H9 (cell line): ENCODE measurements at regions not wholly inside any gene's neighbourhood (a gene's known extent, or its start where the extent isn't known, plus 50 kb on each side); places are given as distances from the start of the nearest gene placed in this dataset.
A peak's percentile ranks its signal among the peaks of the same experiment; 100 is the strongest.

ENCODE experiments used
- DNase-seq: peaks from one replicate; pipeline ENCODE4 v3.0.0-alpha.2; 2017
- H2AFZ ChIP-seq: one replicate; pipeline ENCODE4 v1.6.1; 2013; ENCODE audit warnings: mild to moderate bottlenecking, low read length, control low read depth, moderate library complexity
- H2AK5ac ChIP-seq: 2 replicates; pipeline ENCODE4 v1.6.1; 2013; ENCODE audit warnings: low read length, control low read depth, mixed read lengths; ENCODE audit not compliant: insufficient read length
- H2BK120ac ChIP-seq: one replicate; pipeline ENCODE4 v1.6.1; 2013; ENCODE audit warnings: low read depth, mild to moderate bottlenecking, low read length, control low read depth, inconsistent platforms; ENCODE audit not compliant: poor library complexity, severe bottlenecking
- H2BK12ac ChIP-seq: 2 replicates; pipeline ENCODE4 v1.6.1; 2013; ENCODE audit warnings: low read length, control low read depth, mixed read lengths, low read depth; ENCODE audit not compliant: insufficient read length
- H2BK15ac ChIP-seq: 2 replicates; pipeline ENCODE4 v1.6.1; 2013; ENCODE audit warnings: low read depth, low read length, control low read depth
- H2BK20ac ChIP-seq: one replicate; pipeline ENCODE4 v1.6.1; 2013; ENCODE audit warnings: low read depth, mild to moderate bottlenecking, low read length, control low read depth, inconsistent platforms; ENCODE audit not compliant: poor library complexity, severe bottlenecking
- H2BK5ac ChIP-seq: 2 replicates; pipeline ENCODE4 v1.6.1; 2013; ENCODE audit warnings: low read length, control low read depth, mixed read lengths; ENCODE audit not compliant: insufficient read length
- H3K14ac ChIP-seq: 2 replicates; pipeline ENCODE4 v1.6.1; 2013; ENCODE audit warnings: low read length, control low read depth; ENCODE audit not compliant: insufficient read depth
- H3K18ac ChIP-seq: 2 replicates; pipeline ENCODE4 v1.6.1; 2013; ENCODE audit warnings: low read depth, mild to moderate bottlenecking, mixed read lengths, low read length, control low read depth; ENCODE audit not compliant: insufficient read length
- H3K23ac ChIP-seq: 2 replicates; pipeline ENCODE4 v1.6.1; 2013; ENCODE audit warnings: low read length, control low read depth, mixed read lengths, low read depth; ENCODE audit not compliant: insufficient read length
- H3K23me2 ChIP-seq: 2 replicates; pipeline ENCODE4 v1.6.1; 2013; ENCODE audit warnings: low read depth, mild to moderate bottlenecking, mixed read lengths, low read length, control low read depth; ENCODE audit not compliant: insufficient read length, poor library complexity, severe bottlenecking
- H3K27ac ChIP-seq: 2 replicates; pipeline ENCODE4 v1.5.1; 2013; ENCODE audit warnings: low read length, control low read depth, mixed read lengths, low read depth; ENCODE audit not compliant: insufficient read length
- H3K27me3 ChIP-seq: 2 replicates; pipeline ENCODE4 v1.6.1; 2013; ENCODE audit warnings: low read length, control low read depth, inconsistent platforms; ENCODE audit not compliant: insufficient read depth
- H3K4ac ChIP-seq: 2 replicates; pipeline ENCODE4 v1.6.1; 2013; ENCODE audit warnings: low read depth, mild to moderate bottlenecking, control low read depth, inconsistent platforms, low read length, moderate library complexity
- H3K4me1 ChIP-seq: 2 replicates; pipeline ENCODE4 v1.6.1; 2013; ENCODE audit warnings: low read length, control low read depth, inconsistent platforms; ENCODE audit not compliant: insufficient read depth
- H3K4me2 ChIP-seq: 2 replicates; pipeline ENCODE4 v1.6.1; 2013; ENCODE audit warnings: low read length, control low read depth, mixed read lengths; ENCODE audit not compliant: insufficient read length, insufficient read depth
- H3K56ac ChIP-seq: 2 replicates; pipeline ENCODE4 v1.6.1; 2013; ENCODE audit warnings: low read depth, mild to moderate bottlenecking, mixed read lengths, low read length, control low read depth; ENCODE audit not compliant: insufficient read length
- H3K79me1 ChIP-seq: 2 replicates; pipeline ENCODE4 v1.6.1; 2013; ENCODE audit warnings: low read depth, mild to moderate bottlenecking, moderate library complexity, low read length, control low read depth, inconsistent platforms; ENCODE audit not compliant: insufficient read depth, poor library complexity, severe bottlenecking
- H3K79me2 ChIP-seq: 2 replicates; pipeline ENCODE4 v1.6.1; 2013; ENCODE audit warnings: low read length, control low read depth, inconsistent platforms; ENCODE audit not compliant: insufficient read depth
- H3K9ac ChIP-seq: 2 replicates; pipeline ENCODE4 v1.6.1; 2013; ENCODE audit warnings: low read length, control low read depth, mixed read lengths; ENCODE audit not compliant: insufficient read length; ENCODE audit errors: extremely low read depth
- H3K9me3 ChIP-seq: one replicate; pipeline ENCODE4 v1.6.1; 2013; ENCODE audit warnings: low read depth, low read length, inconsistent platforms; ENCODE audit not compliant: control insufficient read depth
- H3T11ph ChIP-seq: one replicate; pipeline ENCODE4 v1.6.1; 2013; ENCODE audit warnings: mild to moderate bottlenecking, low read length, control low read depth, inconsistent platforms
- H4K20me1 ChIP-seq: one replicate; pipeline ENCODE4 v1.6.1; 2013; ENCODE audit not compliant: control insufficient read depth, insufficient read length, insufficient read depth
- H4K5ac ChIP-seq: 2 replicates; pipeline ENCODE4 v1.6.1; 2013; ENCODE audit warnings: low read depth, mild to moderate bottlenecking, mixed read lengths, low read length, control low read depth; ENCODE audit not compliant: insufficient read length
- H4K8ac ChIP-seq: replicated peaks from 2 replicates; pipeline ENCODE4 v1.6.1; 2013; ENCODE audit warnings: low read length, control low read depth, mixed read lengths, low read depth; ENCODE audit not compliant: insufficient read length
- H4K91ac ChIP-seq: 2 replicates; pipeline ENCODE4 v1.6.1; 2013; ENCODE audit warnings: low read depth, mild to moderate bottlenecking, moderate library complexity, mixed read lengths, low read length, control low read depth; ENCODE audit not compliant: insufficient read length
- H3K27ac Mint-ChIP-seq, 3 experiments: 2 replicates in 2 of 3; 3 replicates in 1 of 3; pipeline ENCODE4 v1.8.0; 2020 to 2021; ENCODE audit warnings: mixed read lengths in 3 of 3, mild to moderate bottlenecking in 1 of 3, moderate library complexity in 1 of 3
- H3K27me3 Mint-ChIP-seq: 2 replicates; pipeline ENCODE4 v1.8.0; 2021; ENCODE audit warnings: low read depth, mild to moderate bottlenecking, moderate library complexity, mixed read lengths
- H3K36me3 Mint-ChIP-seq, 3 experiments: 2 replicates in 2 of 3; 3 replicates in 1 of 3; pipeline ENCODE4 v1.8.0; 2020 to 2021; ENCODE audit warnings: low read depth in 3 of 3, mixed read lengths in 3 of 3; ENCODE audit not compliant: insufficient read depth in 1 of 3
- H3K4me1 Mint-ChIP-seq, 2 experiments: 2 replicates each; pipeline ENCODE4 v1.8.0; 2020; ENCODE audit warnings: mixed read lengths in 2 of 2
- H3K4me3 Mint-ChIP-seq, 2 experiments: 2 replicates in 1 of 2; 3 replicates in 1 of 2; pipeline ENCODE4 v1.8.0; 2020 to 2021; ENCODE audit warnings: mild to moderate bottlenecking in 2 of 2, mixed read lengths in 2 of 2, moderate library complexity in 1 of 2
- H3K9me3 Mint-ChIP-seq, 2 experiments: 2 replicates in 1 of 2; 3 replicates in 1 of 2; pipeline ENCODE4 v1.8.0; 2020; ENCODE audit warnings: mild to moderate bottlenecking in 2 of 2, mixed read lengths in 2 of 2, moderate library complexity in 1 of 2
- WGBS: extraction: QIAGEN DNeasy Blood & Tissue Kit; methylation state at CpG from one replicate; pipeline ENCODE4 v1.1.7; 2013; ENCODE audit warnings: missing lambda C conversion rate, low lambda C conversion rate, mixed read lengths; ENCODE audit not compliant: insufficient read length; ENCODE audit errors: extremely low coverage; 5-methylcytosine and 5-hydroxymethylcytosine counted together
- TF ChIP-seq, protein P1 (sequence below): fragments of 200-600 bp; sonication (generic); conservative IDR thresholded peaks from 3 replicates; pipeline ENCODE4 v1.8.0; 2021; ENCODE audit warnings: antibody characterized with exemption, mild to moderate bottlenecking

- Mint-ChIP-seq H3K36me3 (no peaks in the 10 kb centered on the region; a peak in 1 of 7 replicates), H3K9me3 (no peaks in the 10 kb centered on the region; a peak in 1 of 5 replicates), H3K27ac (no peak overlapping the region), H3K4me3 (no peak overlapping the region), H3K27me3 (peaks cover 4% of the 10 kb centered on the region; the same call in 1 of the 2 replicates), H3K4me1 (no peaks in the 10 kb centered on the region)
- H2BK5ac ChIP-seq: no peak overlapping the region
- H3K4me1 ChIP-seq: no peaks in the 10 kb centered on the region
- H2AFZ ChIP-seq: no peak overlapping the region
- no peak overlapping the region for H3K4me2 ChIP-seq
- H3K27me3 ChIP-seq: no peaks in the 10 kb centered on the region
- no peak overlapping the region for H4K91ac ChIP-seq
- no peak overlapping the region for H2BK12ac ChIP-seq
- H3K79me1 ChIP-seq: no peaks in the 10 kb centered on the region
- no peak overlapping the region for H3K27ac ChIP-seq
- H3K18ac ChIP-seq: no peak overlapping the region
- no peak for DNase-seq
- no peak overlapping the region for H2AK5ac ChIP-seq
- H2BK15ac ChIP-seq: no peak overlapping the region
- H3K23ac ChIP-seq: no peak overlapping the region
- H3K4ac ChIP-seq: no peak overlapping the region
- H3K9me3 ChIP-seq: no peaks in the 10 kb centered on the region
- no peak overlapping the region for H3T11ph ChIP-seq
- no CpG with 5 or more reads among the region's 3 CpGs for WGBS
- no peak overlapping the region for H3K56ac ChIP-seq
- no peak overlapping the region for H4K8ac ChIP-seq
- H3K79me2 ChIP-seq: no peaks in the 10 kb centered on the region
- H3K9ac ChIP-seq: no peak overlapping the region
- H4K5ac ChIP-seq: peak overlapping the region; percentile 60
- no peak overlapping the region for H3K14ac ChIP-seq
- TF ChIP-seq, protein P1, sequence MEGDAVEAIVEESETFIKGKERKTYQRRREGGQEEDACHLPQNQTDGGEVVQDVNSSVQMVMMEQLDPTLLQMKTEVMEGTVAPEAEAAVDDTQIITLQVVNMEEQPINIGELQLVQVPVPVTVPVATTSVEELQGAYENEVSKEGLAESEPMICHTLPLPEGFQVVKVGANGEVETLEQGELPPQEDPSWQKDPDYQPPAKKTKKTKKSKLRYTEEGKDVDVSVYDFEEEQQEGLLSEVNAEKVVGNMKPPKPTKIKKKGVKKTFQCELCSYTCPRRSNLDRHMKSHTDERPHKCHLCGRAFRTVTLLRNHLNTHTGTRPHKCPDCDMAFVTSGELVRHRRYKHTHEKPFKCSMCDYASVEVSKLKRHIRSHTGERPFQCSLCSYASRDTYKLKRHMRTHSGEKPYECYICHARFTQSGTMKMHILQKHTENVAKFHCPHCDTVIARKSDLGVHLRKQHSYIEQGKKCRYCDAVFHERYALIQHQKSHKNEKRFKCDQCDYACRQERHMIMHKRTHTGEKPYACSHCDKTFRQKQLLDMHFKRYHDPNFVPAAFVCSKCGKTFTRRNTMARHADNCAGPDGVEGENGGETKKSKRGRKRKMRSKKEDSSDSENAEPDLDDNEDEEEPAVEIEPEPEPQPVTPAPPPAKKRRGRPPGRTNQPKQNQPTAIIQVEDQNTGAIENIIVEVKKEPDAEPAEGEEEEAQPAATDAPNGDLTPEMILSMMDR: no peak
- H2BK120ac ChIP-seq: no peak overlapping the region
- H2BK20ac ChIP-seq: no peak overlapping the region
- no peaks in the 10 kb centered on the region for H3K23me2 ChIP-seq
- H4K20me1 ChIP-seq: no peaks in the 10 kb centered on the region
Observed at GRCh38 chr7:68892236-68892635, 706.0 kb upstream of the AUTS2 start.
